ENCODE measurements at regions not wholly inside any gene's neighbourhood (a gene's known extent, or its start where the extent isn't known, plus 50 kb on each side); places are given as distances from the start of the nearest gene placed in this dataset.

DNA sequence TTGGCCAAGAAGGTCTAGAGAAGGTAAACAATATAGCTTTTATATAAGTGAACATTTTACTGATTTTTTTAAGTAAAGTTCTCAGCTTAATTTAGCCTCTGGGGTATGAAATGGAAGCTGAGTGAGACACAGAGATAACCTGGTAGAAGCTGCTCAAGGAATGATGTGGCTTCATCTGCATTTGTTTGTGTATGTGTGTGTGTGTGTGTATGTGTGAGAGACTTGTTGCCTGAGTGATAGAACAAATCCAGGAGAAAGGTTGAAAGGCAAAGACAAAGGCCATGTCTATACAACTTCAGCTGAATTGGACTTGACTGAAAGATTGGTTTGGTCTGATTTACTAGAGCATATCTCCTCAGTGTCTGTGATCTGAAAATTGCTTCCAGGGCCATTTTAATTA is 63.6 kb downstream of the PCDH7 start:
- no peak for DNase-seq (ENCODE audit: low spot score)

- no peak for DNase-seq (ENCODE audit: low spot score)
Observed at GRCh38 chr4:30789219-30789671, 69.1 kb downstream of the PCDH7 start.

DNA sequence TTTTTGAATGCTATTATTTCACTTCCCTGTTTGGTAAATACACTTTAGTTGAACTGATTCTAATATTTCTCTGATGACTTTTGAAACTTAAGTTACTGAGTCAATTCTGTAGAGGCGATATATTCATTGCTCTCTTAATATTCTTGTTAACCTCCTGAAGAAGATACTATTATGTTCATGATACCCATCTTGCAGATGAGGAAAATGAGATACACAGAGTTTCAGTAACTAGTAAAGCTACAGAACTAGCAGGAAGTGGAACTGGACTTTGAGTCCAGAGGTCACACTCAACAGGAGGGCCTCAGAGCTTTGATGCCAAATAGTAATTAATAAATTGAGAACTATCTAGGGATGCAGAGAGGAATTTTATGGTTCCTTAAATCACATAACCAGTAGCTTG is 70.0 kb downstream of the PCDH7 start:
- DNase-seq (ENCODE audit: low spot score), result no peak

DNA sequence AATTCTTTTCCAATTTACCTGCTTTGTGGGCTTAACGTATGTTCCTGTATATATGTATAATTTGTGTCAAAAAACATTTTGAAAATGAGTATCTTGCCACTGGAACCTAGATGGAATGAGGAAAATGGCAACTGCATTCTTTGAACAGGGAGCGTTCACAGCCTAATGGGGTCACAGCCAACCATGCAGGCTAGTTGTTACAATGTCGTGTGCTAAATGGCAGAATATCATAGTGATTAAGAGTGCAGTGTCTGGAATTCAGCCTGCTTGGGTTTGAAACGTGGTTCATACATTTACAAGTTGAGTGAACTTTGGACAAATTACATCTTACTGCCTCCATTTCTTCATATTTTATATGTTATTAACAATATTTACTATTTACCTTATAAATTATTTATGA is 70.8 kb downstream of the PCDH7 start:
- no peak for DNase-seq (ENCODE audit: low spot score)

- no peak for DNase-seq (ENCODE audit: low spot score)
Observed at GRCh38 chr4:30792601-30793000, 72.4 kb downstream of the PCDH7 start.

DNA sequence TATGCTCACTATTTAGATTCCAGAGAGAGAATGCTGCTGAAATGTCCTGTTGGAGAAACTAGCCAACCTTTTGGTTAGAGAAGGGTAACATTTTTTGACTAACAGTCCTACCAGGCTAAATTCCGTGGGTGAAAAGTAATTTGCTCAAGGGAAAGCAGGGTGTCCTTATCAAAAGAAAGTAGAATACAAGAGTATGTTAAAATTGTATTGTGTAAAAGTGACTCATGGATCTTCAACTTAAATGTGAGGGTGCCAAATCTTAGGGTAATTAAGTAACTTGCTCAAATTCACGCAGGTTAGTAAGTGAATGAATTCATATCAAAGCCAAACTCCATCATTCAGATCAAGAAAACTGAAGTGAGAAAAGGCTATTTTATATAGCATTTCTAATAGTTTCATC is 81.7 kb downstream of the PCDH7 start:
- DNase-seq (ENCODE audit: low spot score), result no peak

GRCh38 chr4:30802622-30803323 is 82.6 kb downstream of the PCDH7 start:
- no peak for DNase-seq (ENCODE audit: low spot score)

DNA sequence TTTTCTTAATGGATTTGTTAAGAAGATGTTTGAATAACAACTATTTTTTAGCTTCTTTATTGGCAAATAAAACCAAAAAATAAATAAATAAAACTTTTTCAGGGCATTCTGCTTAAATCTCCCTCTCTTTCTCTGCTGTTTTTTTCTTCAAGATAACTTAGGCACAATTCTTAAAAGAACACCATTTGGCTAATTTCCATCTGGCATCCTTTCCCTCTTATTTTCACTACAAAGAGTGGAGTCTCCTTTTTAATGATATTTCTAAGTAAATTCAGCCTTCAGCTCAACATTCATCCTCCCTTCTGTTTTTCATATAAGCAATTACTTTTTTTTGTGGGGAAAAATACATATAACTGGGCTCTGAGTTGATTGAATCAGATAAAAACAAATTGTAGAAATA is 88.1 kb downstream of the PCDH7 start:
- DNase-seq (ENCODE audit: low spot score), result peak; percentile 8

DNA sequence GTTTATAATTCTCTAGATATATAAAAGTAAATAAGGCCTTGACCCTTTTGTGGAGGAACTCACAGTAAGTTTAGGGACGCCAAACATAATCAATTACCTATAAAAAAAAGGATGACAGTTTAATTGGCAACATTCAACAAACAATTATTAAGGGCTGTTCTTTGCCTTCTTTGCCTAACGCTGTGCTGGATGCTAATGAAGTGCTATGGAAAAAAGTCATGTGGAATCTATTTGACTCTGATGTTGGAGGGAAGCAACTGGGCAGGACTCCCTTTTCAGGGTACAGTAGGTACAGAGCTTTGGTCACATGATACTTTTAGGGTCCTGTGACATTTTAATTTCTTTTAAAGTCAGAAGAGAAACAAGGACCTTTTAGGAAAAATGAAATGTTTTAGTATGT is 91.1 kb downstream of the PCDH7 start:
- no peak for DNase-seq (ENCODE audit: low spot score)

- DNase-seq (ENCODE audit: low spot score), result no peak
Observed at GRCh38 chr4:30815685-30816084, 95.5 kb downstream of the PCDH7 start.

- DNase-seq (ENCODE audit: low spot score), result no peak
Observed at GRCh38 chr4:30817447-30817846, 97.3 kb downstream of the PCDH7 start.

GRCh38 chr4:30818541-30818940 is 98.4 kb downstream of the PCDH7 start:
- DNase-seq (ENCODE audit: low spot score), result no peak

DNA sequence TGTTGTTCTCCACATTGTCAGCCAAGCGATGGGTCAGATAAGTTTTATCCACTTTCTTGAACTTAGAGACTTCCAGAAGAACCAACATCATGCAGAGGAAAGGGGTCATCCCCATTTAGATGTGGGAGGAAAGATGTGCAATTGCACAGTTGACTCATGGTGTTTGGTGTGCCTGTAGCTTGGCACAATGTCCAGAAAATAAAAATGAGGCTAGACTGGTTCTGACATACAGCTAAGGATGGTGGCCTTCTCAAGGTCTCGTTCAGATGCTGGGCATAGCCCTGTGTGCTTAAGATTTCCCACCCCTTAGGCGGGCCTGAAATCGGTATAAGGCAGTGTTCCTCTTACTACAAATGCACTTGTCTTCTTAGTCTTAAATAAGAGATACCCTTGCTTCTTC is 101.1 kb downstream of the PCDH7 start:
- no peak for DNase-seq (ENCODE audit: low spot score)

DNA sequence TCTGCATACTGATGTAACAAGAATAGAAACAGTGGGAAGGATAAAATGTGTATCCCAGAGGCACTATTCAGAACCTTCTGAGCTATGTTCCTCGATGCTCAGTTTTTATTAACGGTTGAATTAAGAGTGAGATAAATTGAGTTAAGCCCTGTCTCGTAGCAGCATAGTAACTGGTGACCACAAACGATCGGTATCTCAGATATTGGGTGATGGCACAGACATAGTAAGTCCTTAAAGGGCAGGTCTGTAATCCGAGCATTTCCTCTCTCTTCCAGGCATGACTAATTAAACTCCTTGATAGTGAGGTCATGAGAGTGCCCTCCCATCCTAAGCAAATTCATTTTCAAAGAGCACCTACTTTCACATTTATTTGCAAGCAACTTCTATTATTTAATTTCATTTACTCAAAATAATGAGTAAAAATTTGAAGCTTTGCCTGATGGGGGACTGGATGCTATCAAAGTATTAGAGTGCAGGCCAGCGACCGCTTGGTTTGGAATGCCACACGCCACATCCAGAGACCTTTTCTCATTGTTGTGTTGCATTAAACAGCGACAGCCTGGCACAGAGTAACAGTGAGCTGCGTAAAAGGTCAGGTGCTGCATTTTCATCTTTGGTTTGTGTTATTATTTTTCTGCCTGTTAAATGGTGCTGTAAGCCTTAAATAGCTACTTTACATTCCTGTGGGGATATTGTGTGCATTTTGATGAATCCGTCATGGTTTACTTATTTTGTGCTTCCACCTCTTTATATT is 101.9 kb downstream of the PCDH7 start:
- DNase-seq (ENCODE audit: low spot score), result no peak

DNA sequence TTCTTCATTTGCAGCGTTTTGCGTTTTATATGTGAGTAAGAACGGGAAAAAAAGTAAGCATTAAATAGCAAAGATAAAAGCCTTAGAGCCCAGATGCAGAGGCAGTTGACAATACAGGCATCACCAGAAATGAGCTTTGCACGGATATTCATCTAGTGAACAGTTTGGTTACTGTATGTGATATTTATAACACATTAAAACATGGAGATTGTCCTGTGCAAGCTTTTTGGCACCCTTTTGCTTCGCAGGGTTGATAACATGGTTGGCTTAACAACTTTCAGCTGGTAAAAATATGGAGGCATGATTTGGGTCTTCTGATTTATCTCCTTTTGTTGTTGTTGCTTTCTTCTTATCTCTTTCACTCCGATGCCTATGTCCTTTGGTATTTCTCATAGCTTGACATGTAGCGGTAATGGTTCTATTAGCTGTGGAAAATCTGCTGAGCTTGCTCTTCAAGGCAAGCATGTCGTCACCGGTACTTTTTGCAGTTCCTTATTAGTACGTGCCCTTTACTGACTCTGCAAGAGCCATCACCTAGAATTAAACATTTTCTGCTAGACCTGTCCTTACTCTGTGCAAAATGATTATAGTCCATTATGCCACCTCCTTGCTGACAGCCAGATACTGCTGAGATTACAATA is 102.9 kb downstream of the PCDH7 start:
- DNase-seq (ENCODE audit: low spot score), result no peak

DNA sequence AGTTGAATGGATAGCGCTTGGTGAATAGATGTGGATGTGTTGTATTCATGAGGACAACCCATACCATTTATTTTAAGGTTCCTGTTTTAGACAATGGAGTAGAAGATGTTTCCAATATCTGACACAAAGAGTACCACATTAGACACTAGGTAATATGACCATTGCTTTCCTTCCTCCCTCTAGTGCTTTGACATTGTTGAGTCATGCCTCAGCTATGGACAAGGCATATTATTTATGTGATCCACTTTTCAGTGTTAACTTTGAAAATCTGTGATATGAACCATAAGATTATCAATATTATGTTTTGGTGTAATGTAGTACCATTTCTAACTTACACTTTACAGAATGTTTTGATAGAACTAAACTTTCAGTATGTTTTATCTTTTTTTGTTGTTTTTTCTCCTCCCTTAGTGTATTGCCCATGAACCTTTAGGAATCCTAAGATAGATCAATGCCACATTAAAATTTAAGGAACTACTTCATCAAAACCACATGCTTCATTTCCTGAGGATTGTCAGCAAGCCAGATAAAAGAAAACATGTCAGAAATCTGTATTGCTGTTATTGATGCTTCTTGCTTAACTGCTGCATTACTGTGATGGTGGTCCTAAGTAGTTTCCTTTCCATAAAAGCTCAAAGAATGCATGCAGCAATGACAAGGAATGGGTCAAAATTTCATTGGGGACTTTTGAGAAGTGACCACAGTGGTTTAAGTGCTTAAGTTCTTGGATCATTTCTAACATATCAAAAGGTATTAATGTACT is 105.0 kb downstream of the PCDH7 start:
- DNase-seq (ENCODE audit: low spot score), result no peak

DNA sequence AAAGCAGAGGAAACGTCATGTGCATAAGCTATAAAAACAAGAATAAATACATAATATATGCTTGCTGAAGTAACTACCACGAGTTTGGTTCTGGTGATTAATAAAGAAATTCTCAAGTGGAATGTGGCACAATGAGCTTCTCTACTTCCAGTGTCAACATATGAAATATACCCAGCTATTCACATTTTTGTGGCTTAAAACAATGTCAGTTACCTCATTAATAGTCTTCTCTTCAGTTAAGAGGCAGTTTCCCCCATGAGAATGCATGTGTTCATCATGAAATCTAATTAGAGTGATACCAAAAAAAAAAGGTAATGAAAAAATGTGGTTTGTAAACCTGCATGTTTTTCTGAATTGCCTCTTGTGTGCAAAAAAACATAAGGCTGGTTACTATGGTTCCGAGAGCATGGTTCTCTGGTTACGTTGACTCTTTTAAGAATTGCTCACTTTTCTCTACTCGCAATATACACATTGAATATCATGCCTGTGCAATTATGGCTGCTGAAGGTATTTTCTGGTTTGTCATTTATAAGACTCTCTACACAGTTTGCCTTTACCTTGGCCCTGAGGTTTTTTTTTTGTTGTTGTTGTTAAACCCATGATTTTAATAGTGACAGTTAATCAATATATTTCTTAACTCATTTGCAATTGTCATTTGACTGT is 108.2 kb downstream of the PCDH7 start:
- DNase-seq (ENCODE audit: low spot score), result no peak

DNA sequence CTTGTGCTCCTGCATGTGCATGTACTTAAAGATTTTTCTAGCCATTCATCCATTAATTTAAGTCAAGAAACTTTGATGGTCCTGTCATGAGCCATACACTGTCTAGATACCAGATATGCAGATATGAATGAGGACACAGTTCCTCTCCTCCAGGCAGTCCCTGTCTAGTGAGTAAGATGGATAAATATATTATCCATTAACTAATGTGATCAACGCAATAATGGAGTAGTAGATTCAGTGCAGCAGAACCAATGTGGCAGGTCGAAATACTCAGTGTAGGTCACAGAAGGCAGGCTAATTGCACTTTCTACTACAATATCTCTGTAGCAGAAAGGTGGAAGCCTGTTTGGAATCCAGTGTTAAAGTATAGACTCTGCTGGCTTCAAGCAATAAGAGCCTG is 112.5 kb downstream of the PCDH7 start:
- DNase-seq (ENCODE audit: low spot score), result no peak

DNA sequence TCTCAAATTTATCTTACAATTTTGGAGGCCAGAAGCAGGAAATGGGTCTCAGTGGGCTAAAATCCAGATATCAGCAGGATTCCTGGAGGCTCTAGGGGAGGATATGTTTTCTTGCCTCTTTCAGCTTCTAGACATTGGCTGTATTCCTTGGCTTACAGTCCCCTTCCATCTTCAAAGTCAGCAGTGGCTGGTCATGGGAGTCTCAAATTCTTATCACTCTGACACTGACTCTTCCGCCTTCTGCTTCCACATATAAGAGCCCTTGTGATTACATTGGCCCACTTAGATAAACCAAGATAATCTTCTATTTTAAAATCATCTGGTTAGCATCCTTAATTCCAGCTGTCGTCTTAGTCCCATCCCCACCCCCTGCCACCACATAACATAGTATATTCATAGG is 113.0 kb downstream of the PCDH7 start:
- DNase-seq (ENCODE audit: low spot score), result no peak

DNA sequence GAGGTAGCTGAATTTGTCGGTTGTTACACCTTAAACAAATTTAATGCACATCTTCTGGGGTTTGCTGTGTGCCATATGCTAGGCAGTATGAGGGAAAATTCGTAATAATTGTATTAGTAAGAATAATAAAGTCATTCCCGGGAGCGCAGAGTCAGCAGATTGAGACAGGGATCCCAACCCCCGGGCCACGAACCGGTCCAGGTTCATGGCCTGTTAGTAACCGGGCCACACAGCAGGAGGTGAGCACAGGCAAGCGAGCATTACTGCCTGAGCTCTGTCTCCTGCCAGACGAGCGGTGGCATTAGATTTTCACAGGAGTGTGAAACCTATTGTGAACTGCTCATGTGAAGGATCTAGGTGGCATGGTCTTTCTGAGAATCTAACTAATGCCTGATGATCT is 114.9 kb downstream of the PCDH7 start:
- no peak for DNase-seq (ENCODE audit: low spot score)

GRCh38 chr4:30836231-30836630 is 116.1 kb downstream of the PCDH7 start:
- DNase-seq (ENCODE audit: low spot score), result no peak

DNA sequence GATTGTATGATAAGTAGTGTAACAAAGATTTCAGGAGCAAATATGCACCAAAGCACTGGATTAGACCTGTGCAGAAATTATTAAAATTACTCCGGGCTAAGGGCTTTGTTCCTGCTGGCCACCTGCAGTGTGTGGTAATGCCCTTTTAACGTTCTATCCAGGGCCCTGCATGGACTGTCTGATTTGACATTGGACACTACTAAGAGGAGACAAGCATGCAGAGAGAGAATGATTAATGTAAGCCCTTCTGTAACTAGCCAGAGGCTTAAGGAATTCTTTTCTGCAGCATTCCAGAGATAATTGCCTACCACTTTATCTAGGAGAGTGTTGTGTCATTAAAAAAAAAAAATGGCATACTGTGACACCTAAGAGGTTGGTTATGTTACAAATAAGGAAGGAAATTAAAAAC is 117.0 kb downstream of the PCDH7 start:
- DNase-seq (ENCODE audit: low spot score), result no peak
